ENCODE measurements at regions not wholly inside any gene's neighbourhood (a gene's known extent, or its start where the extent isn't known, plus 50 kb on each side); places are given as distances from the start of the nearest gene placed in this dataset.
"Not testable (repeated sequence)": the region's sequence is repeated elsewhere in the genome, so short reads cannot be mapped to it uniquely, and the experiment has no call there.

DNA sequence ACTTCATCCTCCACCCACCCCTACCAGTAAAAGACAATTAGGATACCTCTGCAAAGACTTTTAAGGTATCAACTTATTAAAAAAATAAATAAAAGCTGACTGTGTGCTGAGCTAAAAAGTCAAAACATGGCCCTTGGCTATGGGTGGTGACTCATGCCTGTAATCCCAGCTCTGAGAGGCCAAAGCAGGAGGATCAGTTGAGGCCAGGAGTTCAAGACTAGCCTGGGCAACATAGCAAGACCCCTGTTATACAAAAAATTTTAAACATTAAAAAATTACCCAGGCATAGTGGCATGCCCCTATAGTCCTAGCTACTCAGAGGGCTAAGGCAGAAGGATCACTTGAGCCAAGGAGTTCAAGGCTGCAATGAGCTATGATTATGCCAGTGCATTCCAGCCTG lies 110.8 kb upstream of the FOXN2 start:
- H3K27ac ChIP-seq (ENCODE audit: insufficient read depth, low read length), result no peak overlapping the region
- no peaks in the 10 kb centered on the region for H3K79me2 ChIP-seq (ENCODE audit: control insufficient read depth, insufficient read depth, low read length)
- no peaks in the 10 kb centered on the region for H3K27me3 ChIP-seq (ENCODE audit: control insufficient read depth, insufficient read depth, low read length)
- H3K36me3 ChIP-seq (ENCODE audit: control insufficient read depth, insufficient read depth, low read length), result no peaks in the 10 kb centered on the region
- H3K4me3 ChIP-seq (replicated peaks in 1 of 4; ENCODE audit: control extremely low read depth in 1 of 4, insufficient read depth in 1 of 4, low read depth in 3 of 4, low read length in 4 of 4), result no peak overlapping the region
- TF ChIP-seq, protein P1, sequence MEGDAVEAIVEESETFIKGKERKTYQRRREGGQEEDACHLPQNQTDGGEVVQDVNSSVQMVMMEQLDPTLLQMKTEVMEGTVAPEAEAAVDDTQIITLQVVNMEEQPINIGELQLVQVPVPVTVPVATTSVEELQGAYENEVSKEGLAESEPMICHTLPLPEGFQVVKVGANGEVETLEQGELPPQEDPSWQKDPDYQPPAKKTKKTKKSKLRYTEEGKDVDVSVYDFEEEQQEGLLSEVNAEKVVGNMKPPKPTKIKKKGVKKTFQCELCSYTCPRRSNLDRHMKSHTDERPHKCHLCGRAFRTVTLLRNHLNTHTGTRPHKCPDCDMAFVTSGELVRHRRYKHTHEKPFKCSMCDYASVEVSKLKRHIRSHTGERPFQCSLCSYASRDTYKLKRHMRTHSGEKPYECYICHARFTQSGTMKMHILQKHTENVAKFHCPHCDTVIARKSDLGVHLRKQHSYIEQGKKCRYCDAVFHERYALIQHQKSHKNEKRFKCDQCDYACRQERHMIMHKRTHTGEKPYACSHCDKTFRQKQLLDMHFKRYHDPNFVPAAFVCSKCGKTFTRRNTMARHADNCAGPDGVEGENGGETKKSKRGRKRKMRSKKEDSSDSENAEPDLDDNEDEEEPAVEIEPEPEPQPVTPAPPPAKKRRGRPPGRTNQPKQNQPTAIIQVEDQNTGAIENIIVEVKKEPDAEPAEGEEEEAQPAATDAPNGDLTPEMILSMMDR (conservative IDR thresholded peaks at IDR 0.05 in 1 of 2, IDR thresholded peaks at IDR 0.05 in 1 of 2; ENCODE audit: low read depth in 1 of 2, low read length in 2 of 2), result no peak
- no peak for TF ChIP-seq EZH2 (IDR thresholded peaks at IDR 0.05; ENCODE audit: low read length, missing control alignments)
- no peak overlapping the region for H3K4me2 ChIP-seq (ENCODE audit: extremely low read depth, insufficient read depth, low read length)
- no peaks in the 10 kb centered on the region for H3K9me3 ChIP-seq (ENCODE audit: control insufficient read depth, insufficient read depth, low read depth, low read length)
- H3K4me1 ChIP-seq (ENCODE audit: control insufficient read depth, extremely low read depth, insufficient read depth, low read length), result no peaks in the 10 kb centered on the region
- H4K20me1 ChIP-seq (ENCODE audit: control insufficient read depth, extremely low read depth, insufficient read depth, low read length), result no peaks in the 10 kb centered on the region
- no peak overlapping the region for H2AFZ ChIP-seq (ENCODE audit: low read length)
- no peak overlapping the region for H3K9ac ChIP-seq (ENCODE audit: insufficient read depth, low read length)
- DNase-seq (ENCODE audit: low read depth in 2 of 2), result no peak

DNA sequence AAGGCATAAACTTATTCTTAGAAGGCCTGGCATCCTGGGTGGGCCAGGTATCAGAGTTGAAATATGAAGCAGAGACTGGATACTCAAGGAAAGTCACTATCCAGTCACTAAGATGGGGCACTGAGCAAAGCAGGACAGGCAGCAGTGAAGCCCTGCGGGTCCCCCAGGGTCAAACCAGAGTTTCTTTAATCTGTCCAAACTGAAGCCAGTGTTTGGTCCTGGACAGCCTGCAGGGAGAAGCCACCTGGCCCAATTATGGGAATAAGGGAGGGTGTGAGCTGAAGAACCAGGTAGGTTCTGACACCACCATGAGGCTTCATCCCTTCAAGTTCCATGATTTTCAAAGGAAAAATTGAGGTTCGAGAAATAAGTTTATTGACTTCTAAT lies 109.7 kb upstream of the FOXN2 start:
- TF ChIP-seq, protein P1 (conservative IDR thresholded peaks at IDR 0.05 in 1 of 2, IDR thresholded peaks at IDR 0.05 in 1 of 2; ENCODE audit: low read depth in 1 of 2, low read length in 2 of 2), result no peak
- TF ChIP-seq EZH2 (IDR thresholded peaks at IDR 0.05; ENCODE audit: low read length, missing control alignments), result no peak
- Histone ChIP-seq H3K27ac (ENCODE audit: insufficient read depth, low read length) (no peak overlapping the region), H3K4me3 (replicated peaks in 1 of 4; ENCODE audit: control extremely low read depth in 1 of 4, insufficient read depth in 1 of 4, low read depth in 3 of 4, low read length in 4 of 4) (no peak overlapping the region), H3K27me3 (ENCODE audit: control insufficient read depth, insufficient read depth, low read length) (no peaks in the 10 kb centered on the region), H3K4me2 (ENCODE audit: extremely low read depth, insufficient read depth, low read length) (no peak overlapping the region), H3K36me3 (ENCODE audit: control insufficient read depth, insufficient read depth, low read length) (no peaks in the 10 kb centered on the region), H3K4me1 (ENCODE audit: control insufficient read depth, extremely low read depth, insufficient read depth, low read length) (peaks cover 2% of the 10 kb centered on the region), H4K20me1 (ENCODE audit: control insufficient read depth, extremely low read depth, insufficient read depth, low read length) (no peaks in the 10 kb centered on the region), H2AFZ (ENCODE audit: low read length) (no peak overlapping the region), H3K79me2 (ENCODE audit: control insufficient read depth, insufficient read depth, low read length) (no peaks in the 10 kb centered on the region), H3K9me3 (ENCODE audit: control insufficient read depth, insufficient read depth, low read depth, low read length) (no peaks in the 10 kb centered on the region), H3K9ac (ENCODE audit: insufficient read depth, low read length) (no peak overlapping the region)
- no peak for DNase-seq (ENCODE audit: low read depth in 2 of 2)

DNA sequence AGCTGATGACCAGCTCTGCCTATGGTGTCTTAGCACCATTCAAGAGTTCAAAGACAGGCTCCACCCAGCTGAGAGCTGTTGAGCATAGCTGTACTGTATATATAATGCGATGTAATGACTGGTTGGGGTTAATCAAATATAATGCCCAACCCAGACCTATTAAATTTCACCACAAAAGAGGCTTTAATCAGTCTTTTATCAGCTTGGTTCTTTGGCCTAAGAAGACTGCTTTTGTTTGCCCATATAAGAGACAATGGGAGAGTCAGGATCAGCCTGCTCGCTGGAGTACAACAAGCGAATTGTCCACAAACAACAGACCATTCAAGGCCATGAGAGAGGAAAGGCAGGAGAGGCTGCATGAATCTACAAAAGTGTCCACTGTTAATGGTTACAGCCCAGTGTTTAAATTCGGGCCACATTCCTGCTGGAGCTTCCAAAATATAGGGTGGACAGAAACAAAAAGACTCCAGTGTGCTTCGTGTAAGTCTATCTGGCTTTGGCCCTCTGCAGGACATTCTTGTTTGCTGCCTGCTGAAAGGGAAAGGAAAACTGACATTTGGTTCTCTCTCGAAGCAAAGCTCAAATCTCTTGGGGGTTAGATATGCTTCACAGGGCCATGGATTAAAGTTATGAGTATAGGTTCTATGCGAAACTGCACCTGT lies 109.2 kb upstream of the FOXN2 start:
- no peak overlapping the region for H3K4me3 ChIP-seq (replicated peaks in 1 of 4; ENCODE audit: control extremely low read depth in 1 of 4, insufficient read depth in 1 of 4, low read depth in 3 of 4, low read length in 4 of 4)
- no peaks in the 10 kb centered on the region for H3K9me3 ChIP-seq (ENCODE audit: control insufficient read depth, insufficient read depth, low read depth, low read length)
- H3K27ac ChIP-seq (ENCODE audit: insufficient read depth, low read length), result no peak overlapping the region
- H4K20me1 ChIP-seq (ENCODE audit: control insufficient read depth, extremely low read depth, insufficient read depth, low read length), result no peaks in the 10 kb centered on the region
- H2AFZ ChIP-seq (ENCODE audit: low read length), result peak overlapping the region; percentile 75
- peak in 1 of 2 donors; percentile 5 for DNase-seq (ENCODE audit: low read depth in 2 of 2)
- TF ChIP-seq, protein P1 (conservative IDR thresholded peaks at IDR 0.05 in 1 of 2, IDR thresholded peaks at IDR 0.05 in 1 of 2; ENCODE audit: low read depth in 1 of 2, low read length in 2 of 2), result peak in 1 of 2 donors; percentile 17
- no peak for TF ChIP-seq EZH2 (IDR thresholded peaks at IDR 0.05; ENCODE audit: low read length, missing control alignments)
- H3K4me2 ChIP-seq (ENCODE audit: extremely low read depth, insufficient read depth, low read length), result no peak overlapping the region
- no peaks in the 10 kb centered on the region for H3K27me3 ChIP-seq (ENCODE audit: control insufficient read depth, insufficient read depth, low read length)
- no peaks in the 10 kb centered on the region for H3K79me2 ChIP-seq (ENCODE audit: control insufficient read depth, insufficient read depth, low read length)
- no peak overlapping the region for H3K9ac ChIP-seq (ENCODE audit: insufficient read depth, low read length)
- H3K4me1 ChIP-seq (ENCODE audit: control insufficient read depth, extremely low read depth, insufficient read depth, low read length), result peaks cover 2% of the 10 kb centered on the region
- H3K36me3 ChIP-seq (ENCODE audit: control insufficient read depth, insufficient read depth, low read length), result no peaks in the 10 kb centered on the region

DNA sequence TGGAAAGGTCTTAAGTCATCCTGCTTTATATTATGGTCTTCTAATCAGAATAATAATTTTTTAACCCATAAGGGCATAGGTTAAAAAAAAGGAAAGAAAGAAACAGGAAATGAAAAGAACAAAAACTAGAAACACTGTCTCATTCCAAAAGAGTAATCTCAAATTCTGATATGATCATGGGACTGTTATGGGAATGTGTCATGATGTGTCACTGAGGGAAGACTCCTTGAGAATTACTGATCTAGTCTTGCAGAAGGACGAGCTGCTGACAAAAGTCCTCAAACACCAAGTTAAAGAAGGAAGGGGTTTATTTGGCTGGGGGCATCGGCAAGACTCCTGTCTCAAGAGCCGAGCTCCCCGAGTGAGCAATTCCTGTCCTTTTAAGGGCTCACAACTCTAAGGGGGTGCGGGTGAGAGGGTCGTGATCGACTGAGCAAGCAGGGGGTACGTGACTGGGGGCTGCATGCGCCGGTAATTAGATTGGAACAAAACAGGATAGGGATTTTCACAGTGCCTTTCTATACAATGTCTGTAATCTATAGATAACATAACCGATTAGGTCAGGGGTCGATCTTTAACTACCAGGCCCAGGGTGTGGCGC lies 108.3 kb upstream of the FOXN2 start:
- H3K27ac ChIP-seq (ENCODE audit: insufficient read depth, low read length); H3K4me1 ChIP-seq (ENCODE audit: control insufficient read depth, extremely low read depth, insufficient read depth, low read length); DNase-seq (ENCODE audit: low read depth in 2 of 2); H3K4me2 ChIP-seq (ENCODE audit: extremely low read depth, insufficient read depth, low read length); H3K79me2 ChIP-seq (ENCODE audit: control insufficient read depth, insufficient read depth, low read length); H3K36me3 ChIP-seq (ENCODE audit: control insufficient read depth, insufficient read depth, low read length); H3K9me3 ChIP-seq (ENCODE audit: control insufficient read depth, insufficient read depth, low read depth, low read length); H3K4me3 ChIP-seq (replicated peaks in 1 of 4; ENCODE audit: control extremely low read depth in 1 of 4, insufficient read depth in 1 of 4, low read depth in 3 of 4, low read length in 4 of 4); H3K9ac ChIP-seq (ENCODE audit: insufficient read depth, low read length); H4K20me1 ChIP-seq (ENCODE audit: control insufficient read depth, extremely low read depth, insufficient read depth, low read length); H3K27me3 ChIP-seq (ENCODE audit: control insufficient read depth, insufficient read depth, low read length); H2AFZ ChIP-seq (ENCODE audit: low read length): not testable (repeated sequence)
